ENCODE measurements at regions not wholly inside any gene's neighbourhood (a gene's known extent, or its start where the extent isn't known, plus 50 kb on each side); places are given as distances from the start of the nearest gene placed in this dataset.

- H3K4me1 Mint-ChIP-seq = no peaks in the 10 kb centered on the region
- no peaks in the 10 kb centered on the region for H3K9me3 Mint-ChIP-seq
- ATAC-seq = no peak
- no peak overlapping the region for H3K4me3 Mint-ChIP-seq
- no peaks in the 10 kb centered on the region for H3K36me3 Mint-ChIP-seq
- H3K27ac Mint-ChIP-seq = no peak overlapping the region
- no peak for DNase-seq (ENCODE audit: low spot score in 2 of 2)
Observed at GRCh38 chrX:57204306-57204705, 67.1 kb upstream of the SPIN2A start.

DNA sequence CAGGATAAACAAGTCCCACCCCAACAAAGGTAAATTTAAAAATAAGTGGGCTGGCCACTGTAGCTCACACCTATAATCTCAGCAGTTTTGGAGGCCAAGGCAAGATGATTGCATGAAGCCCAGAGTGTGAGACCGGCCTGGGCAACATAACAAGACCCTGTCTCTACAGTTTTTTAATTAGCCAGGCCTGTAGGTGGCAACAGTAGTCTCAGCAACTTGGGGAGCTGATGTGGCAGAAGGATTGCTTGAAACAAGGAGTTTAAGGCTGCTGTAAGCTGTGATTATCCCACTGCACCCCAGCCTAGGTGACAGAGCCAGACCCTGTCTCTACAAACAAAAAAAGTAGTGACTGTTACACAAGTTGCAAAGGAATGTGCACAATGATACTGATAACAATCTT, 74.6 kb upstream of the FAAH2 start:
- Mint-ChIP-seq H3K27ac (no peak overlapping the region), H3K36me3 (no peaks in the 10 kb centered on the region), H3K9me3 (peaks cover 4% of the 10 kb centered on the region), H3K4me3 (no peak overlapping the region), H3K4me1 (no peaks in the 10 kb centered on the region)
- DNase-seq (ENCODE audit: low spot score in 2 of 2) = no peak
- ATAC-seq = no peak

DNA sequence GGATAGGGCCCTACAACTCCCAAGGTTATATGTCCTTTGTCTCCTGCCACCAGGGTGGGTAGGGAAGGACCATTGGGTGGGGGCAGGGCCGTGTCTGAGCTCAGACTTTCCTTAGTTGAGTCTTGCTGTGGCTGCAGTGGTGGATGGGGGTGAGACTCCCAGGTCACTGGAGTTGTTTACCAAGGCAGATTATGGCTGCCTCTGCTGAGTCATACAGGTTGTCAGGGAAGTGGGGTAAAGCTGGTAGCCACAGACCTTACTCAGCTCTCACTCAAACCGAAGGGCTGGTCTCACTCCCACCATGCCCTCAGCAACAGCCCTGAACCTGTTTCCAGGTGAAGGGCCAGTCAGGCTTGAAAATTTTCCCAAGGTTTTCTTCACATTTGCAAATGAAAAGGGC, 58.8 kb upstream of the FAAH2 start:
- peaks cover 8% of the 10 kb centered on the region for H3K9me3 Mint-ChIP-seq
- DNase-seq (ENCODE audit: low spot score in 2 of 2) = peak; percentile 5 to 51
- no peak overlapping the region for H3K4me3 Mint-ChIP-seq
- no peaks in the 10 kb centered on the region for H3K36me3 Mint-ChIP-seq
- no peak overlapping the region for H3K27ac Mint-ChIP-seq
- H3K4me1 Mint-ChIP-seq = peaks cover 12% of the 10 kb centered on the region
- ATAC-seq = peak; percentile 99

DNA sequence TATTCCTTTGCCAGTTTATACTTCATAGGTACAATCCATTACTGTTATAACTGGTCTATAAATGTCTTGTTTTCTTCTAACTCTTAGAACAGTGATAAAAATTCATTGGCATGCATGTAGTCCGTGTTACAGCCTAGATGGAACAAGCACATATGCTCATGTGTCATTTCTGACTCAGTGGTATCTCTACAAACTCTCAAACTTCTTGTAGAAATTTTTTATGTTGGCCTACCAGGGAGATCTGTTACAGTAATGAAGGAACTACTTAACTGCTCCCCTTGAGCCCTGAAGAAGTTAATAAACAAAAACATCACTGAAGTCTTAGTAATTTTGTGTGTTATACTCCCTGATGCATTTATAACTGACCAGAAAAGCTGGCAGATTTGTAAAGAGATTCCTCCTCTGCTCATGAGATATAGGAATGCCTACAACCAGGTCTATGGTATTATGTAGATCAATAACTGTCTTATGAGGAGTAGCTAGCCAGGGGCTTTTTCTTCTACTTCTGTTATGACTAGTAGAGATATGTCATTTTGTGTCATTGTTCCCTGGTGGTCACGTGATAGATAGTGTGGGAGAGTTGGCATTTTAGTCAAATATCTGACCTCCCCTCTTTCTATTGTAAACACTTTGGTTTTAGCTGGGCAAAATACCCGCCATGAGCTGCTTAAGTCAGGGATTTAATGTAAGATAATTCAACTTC, 53.7 kb upstream of the FAAH2 start:
- Mint-ChIP-seq H3K4me1 (peaks cover 5% of the 10 kb centered on the region), H3K36me3 (no peaks in the 10 kb centered on the region), H3K4me3 (no peak overlapping the region), H3K27ac (peak overlapping the region; percentile 34), H3K9me3 (no peaks in the 10 kb centered on the region)
- peak; percentile 91 for ATAC-seq
- DNase-seq (ENCODE audit: low spot score in 2 of 2) = no peak

Data from stimulated activated effector memory CD8-positive, alpha-beta T cell treated with anti-CD3 and anti-CD28 coated beads, Interleukin-12 subunit alpha, Interleukin-12 subunit beta, amount 100 ng/mL, for 72 hours (primary cell).